HL-60 (cell line): ENCODE measurements at regions not wholly inside any gene's neighbourhood (a gene's known extent, or its start where the extent isn't known, plus 50 kb on each side); places are given as distances from the start of the nearest gene placed in this dataset.

Experiments
- POLR2AphosphoS5 ChIP-seq: IDR thresholded peaks from 2 replicates; pipeline ENCODE4 v1.6.1; 2012; ENCODE audit warnings: low read depth
- TF ChIP-seq, protein P1 (sequence below): IDR thresholded peaks from one replicate; pipeline ENCODE4 v1.5.1; 2011; ENCODE audit warnings: low read length, control low read depth, inconsistent platforms; ENCODE audit not compliant: insufficient read depth
- TF ChIP-seq, protein P2 (sequence below): IDR thresholded peaks from 2 replicates; pipeline ENCODE4 v1.6.1; 2012; ENCODE audit warnings: low read depth; ENCODE audit not compliant: insufficient replicate concordance

DNA sequence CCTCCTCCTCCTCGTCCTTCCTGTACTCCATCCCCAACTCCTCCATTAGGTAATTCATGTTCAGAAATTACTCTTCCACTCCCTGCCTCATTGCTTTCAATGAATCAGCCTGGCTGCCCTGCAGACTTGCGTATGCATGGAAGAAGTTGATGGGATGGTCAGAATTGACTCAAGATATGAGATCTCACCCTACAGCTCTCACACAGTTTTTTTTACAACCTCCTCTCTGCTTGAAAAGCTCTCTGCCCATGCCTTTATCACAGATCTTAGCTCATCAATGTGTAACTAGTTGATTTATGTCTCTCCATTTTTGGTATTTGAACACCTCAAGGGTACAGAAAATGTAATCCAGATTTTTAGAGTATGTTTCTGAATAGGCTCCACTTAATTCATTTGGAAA is 506.9 kb downstream of the TBC1D4 start:
- TF ChIP-seq, protein P1, sequence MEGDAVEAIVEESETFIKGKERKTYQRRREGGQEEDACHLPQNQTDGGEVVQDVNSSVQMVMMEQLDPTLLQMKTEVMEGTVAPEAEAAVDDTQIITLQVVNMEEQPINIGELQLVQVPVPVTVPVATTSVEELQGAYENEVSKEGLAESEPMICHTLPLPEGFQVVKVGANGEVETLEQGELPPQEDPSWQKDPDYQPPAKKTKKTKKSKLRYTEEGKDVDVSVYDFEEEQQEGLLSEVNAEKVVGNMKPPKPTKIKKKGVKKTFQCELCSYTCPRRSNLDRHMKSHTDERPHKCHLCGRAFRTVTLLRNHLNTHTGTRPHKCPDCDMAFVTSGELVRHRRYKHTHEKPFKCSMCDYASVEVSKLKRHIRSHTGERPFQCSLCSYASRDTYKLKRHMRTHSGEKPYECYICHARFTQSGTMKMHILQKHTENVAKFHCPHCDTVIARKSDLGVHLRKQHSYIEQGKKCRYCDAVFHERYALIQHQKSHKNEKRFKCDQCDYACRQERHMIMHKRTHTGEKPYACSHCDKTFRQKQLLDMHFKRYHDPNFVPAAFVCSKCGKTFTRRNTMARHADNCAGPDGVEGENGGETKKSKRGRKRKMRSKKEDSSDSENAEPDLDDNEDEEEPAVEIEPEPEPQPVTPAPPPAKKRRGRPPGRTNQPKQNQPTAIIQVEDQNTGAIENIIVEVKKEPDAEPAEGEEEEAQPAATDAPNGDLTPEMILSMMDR, result no peak
- TF ChIP-seq, protein P2, sequence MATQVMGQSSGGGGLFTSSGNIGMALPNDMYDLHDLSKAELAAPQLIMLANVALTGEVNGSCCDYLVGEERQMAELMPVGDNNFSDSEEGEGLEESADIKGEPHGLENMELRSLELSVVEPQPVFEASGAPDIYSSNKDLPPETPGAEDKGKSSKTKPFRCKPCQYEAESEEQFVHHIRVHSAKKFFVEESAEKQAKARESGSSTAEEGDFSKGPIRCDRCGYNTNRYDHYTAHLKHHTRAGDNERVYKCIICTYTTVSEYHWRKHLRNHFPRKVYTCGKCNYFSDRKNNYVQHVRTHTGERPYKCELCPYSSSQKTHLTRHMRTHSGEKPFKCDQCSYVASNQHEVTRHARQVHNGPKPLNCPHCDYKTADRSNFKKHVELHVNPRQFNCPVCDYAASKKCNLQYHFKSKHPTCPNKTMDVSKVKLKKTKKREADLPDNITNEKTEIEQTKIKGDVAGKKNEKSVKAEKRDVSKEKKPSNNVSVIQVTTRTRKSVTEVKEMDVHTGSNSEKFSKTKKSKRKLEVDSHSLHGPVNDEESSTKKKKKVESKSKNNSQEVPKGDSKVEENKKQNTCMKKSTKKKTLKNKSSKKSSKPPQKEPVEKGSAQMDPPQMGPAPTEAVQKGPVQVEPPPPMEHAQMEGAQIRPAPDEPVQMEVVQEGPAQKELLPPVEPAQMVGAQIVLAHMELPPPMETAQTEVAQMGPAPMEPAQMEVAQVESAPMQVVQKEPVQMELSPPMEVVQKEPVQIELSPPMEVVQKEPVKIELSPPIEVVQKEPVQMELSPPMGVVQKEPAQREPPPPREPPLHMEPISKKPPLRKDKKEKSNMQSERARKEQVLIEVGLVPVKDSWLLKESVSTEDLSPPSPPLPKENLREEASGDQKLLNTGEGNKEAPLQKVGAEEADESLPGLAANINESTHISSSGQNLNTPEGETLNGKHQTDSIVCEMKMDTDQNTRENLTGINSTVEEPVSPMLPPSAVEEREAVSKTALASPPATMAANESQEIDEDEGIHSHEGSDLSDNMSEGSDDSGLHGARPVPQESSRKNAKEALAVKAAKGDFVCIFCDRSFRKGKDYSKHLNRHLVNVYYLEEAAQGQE, result no peak
- no peak for TF ChIP-seq POLR2AphosphoS5
